GM19240 (cell line): ENCODE measurements at regions not wholly inside any gene's neighbourhood (a gene's known extent, or its start where the extent isn't known, plus 50 kb on each side); places are given as distances from the start of the nearest gene placed in this dataset.

Experiments used
- DNase-seq: peaks from one replicate; pipeline ENCODE4 v3.0.0; 2011; ENCODE audit warnings: low spot score; ENCODE audit not compliant: insufficient read length

GRCh38 chr4:151946718-151947117 is 185.9 kb upstream of the GATB start:
- no peak for DNase-seq

- no peak for DNase-seq
Measured at GRCh38 chr4:151942971-151943370, 182.2 kb upstream of the GATB start.

DNA sequence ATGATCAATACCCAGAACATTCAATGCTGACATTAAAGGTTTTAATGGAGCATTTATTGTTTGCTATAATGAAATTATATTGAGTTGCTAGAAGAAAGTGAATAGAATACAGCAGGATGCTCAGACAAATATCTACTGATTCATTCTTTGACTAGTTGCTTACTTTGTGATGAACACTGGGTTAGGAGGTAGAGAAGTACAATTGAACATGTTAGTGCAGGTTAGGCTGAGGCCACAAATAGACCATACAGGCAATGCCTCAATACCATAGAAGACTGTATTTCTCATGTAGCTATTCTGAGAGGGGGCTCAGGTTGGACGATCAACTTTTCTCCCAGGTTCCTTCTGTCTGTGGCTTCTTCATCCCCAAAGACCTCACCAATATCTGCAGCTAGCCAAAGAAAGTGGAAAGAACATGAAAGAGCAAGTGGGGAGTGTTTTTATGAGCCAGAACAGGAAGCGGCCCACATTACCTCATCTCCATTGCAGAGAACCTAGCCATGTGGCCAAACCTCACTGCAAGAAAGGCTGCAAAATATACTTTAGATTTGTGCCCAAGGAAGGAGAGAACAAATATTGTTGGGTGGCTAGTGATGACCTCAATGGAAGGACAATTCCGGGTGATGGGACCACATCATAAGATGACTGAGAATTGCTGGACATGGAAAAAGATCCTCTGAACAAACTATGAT is 180.3 kb upstream of the GATB start:
- no peak for DNase-seq

- no peak for DNase-seq
Measured at GRCh38 chr4:151940291-151940690, 179.5 kb upstream of the GATB start.

DNA sequence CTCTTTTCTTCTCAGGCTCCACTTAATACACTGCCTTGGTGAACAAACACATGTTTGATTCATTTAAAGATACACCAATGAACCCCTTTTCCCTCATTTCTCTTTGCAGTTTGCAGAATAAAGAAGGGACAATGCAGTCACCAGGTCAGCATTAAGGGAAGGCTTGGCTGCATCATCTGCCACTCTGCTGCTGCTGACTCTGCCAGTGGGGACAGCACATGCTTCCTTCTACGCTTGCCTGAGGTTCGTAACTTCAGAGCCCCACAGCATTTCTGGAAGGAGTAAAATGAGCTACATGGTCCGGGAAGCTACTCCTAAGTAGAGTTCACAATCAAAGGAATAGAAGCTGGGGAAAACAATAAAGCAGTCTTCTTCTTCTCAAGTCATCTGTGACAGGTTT is 178.9 kb upstream of the GATB start:
- DNase-seq: no peak

DNA sequence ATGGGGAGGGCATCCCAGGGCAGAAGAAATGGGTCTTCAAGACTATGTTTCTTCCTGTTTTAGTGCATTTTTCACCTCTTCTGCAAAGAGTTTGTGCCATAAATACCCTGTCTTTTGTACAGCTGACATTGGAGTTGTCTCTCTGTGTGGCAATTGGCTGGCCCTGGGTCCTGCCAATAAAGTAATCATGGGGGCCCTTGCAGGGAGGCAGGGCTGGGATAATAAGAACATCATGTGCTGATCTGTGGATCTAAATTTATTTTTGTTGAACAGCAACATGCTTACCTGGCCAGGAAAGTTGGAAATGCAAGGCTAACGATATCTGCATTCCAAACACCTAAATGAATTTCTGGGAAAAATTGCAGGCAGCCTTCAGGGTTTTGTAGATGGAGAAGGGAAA is 174.6 kb upstream of the GATB start:
- DNase-seq: no peak

GRCh38 chr4:151934766-151935165 is 174.0 kb upstream of the GATB start:
- DNase-seq: no peak

GRCh38 chr4:151933122-151933827 is 172.5 kb upstream of the GATB start:
- no peak for DNase-seq

- DNase-seq: no peak
Measured at GRCh38 chr4:151931563-151931962, 170.8 kb upstream of the GATB start.

DNA sequence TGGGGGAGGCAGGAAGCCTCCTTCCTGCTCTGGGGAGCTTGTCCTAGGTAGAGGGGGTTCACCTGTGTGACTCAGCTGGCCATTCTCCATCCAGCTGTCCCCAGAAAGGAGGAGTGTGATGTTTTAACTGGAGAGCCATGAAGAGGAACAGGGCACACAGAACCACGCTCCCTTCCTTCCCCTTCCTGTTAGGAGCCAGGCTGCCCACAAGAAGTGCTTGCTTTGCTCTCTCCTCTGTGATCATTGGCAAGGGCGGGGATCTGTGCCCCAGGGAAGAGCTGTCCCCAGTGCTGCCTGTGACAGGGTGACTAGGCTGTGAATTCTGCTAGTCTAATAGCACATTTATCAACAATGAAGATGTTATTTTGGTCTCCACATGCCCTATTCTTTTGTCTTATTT is 169.6 kb upstream of the GATB start:
- DNase-seq: no peak

- DNase-seq: no peak
Measured at GRCh38 chr4:151928112-151928511, 167.3 kb upstream of the GATB start.

DNA sequence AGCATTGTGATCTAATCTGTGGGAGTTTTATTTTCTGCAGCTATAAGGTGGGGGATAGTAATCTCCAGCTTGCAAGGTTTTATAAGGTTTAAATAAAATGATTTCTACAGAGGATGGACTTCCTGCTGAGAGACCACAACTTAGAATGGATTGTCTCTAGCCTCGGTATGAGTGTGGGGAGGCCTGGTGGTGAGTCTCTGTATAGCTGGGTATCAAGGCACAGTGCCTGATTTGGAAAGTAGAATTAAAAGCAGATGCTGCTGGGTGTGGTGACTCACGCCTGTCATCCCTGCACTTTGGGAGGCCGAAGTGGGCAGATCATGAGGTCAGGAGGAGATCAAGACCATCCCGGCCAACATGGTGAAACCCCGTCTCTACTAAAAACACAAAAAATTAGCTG is 162.0 kb upstream of the GATB start:
- DNase-seq: no peak

GRCh38 chr4:151922306-151922705 is 161.5 kb upstream of the GATB start:
- no peak for DNase-seq

GRCh38 chr4:151921811-151922210 is 161.0 kb upstream of the GATB start:
- DNase-seq: no peak

DNA sequence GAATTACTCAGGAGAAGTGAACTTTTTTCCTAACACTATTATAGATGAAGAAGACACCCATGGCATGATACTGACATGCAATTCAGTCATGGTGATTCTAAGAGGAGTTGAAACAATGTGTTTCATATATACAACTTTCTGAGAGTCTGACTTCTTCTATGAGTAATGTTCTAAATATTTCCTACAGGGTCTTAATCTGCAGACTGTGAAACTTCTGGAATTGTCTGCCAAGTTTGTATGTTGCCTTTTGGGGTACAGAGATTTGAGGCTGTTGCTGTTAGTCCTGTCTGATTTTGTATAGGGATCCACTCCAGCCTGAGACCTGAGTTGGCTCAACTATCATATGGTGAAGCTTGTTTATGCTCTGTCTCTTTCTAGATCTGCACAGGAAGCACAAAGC is 160.6 kb upstream of the GATB start:
- no peak for DNase-seq

- no peak for DNase-seq
Measured at GRCh38 chr4:151917145-151917734, 156.4 kb upstream of the GATB start.

- no peak for DNase-seq
Measured at GRCh38 chr4:151912632-151913031, 151.8 kb upstream of the GATB start.

- no peak for DNase-seq
Measured at GRCh38 chr4:151911970-151912369, 151.2 kb upstream of the GATB start.

GRCh38 chr4:151908734-151909497 is 148.1 kb upstream of the GATB start:
- DNase-seq: no peak

- DNase-seq: no peak
Measured at GRCh38 chr4:151908201-151908600, 147.4 kb upstream of the GATB start.

DNA sequence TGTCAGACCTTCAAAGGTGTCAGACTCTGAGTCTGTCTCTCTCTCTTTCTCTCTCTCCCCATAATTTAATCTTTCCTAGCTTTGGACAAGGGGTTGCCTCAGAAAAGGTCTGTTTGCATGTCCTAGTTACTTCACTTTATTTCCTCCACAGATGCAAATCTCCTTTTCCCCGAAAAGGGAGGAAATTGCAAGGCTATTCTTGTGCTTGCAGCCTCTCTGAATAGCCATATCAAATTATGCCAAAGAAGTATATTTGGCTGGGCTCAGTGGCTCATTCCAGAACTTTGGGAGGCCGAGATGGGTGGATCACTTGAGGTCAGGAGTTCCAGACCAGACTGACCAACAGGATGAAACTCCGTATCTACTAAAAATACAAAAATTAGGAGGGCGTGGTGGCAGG is 145.6 kb upstream of the GATB start:
- DNase-seq: no peak

DNA sequence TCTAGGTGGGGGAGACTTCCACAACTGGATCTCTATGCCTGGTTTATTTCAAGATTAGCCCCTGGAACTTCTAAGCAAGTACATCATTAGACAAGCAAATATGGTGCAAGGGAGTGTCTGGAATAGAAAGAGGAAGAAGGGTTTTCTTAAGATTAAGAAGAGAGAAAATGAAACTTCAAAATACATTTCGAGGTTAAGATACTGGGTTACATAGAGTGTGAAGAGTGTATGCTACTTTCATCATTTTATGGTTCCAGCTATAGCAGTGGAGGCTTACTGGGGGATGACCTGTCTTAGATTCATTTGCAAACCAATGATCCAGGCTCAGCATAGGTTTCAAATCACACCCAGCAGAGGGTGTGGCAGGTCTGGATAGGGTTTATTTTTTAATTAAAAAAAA is 144.4 kb upstream of the GATB start:
- peak; percentile 38 for DNase-seq
